ENCODE measurements at regions not wholly inside any gene's neighbourhood (a gene's known extent, or its start where the extent isn't known, plus 50 kb on each side); places are given as distances from the start of the nearest gene placed in this dataset.

GRCh38 chr3:14282706-14283075, 104.1 kb downstream of the LSM3 start:
- in situ Hi-C loops (cut with MboI; ENCODE audit: low pct_ligation_motif_present in 1 of 4, low pct_unique_long_range_greater_than_20kb in 1 of 4, low sequenced_read_pairs in 3 of 4): no loop called here
- no peaks in the 10 kb centered on the region for H3K4me1 ChIP-seq
- H3K4me3 ChIP-seq: no peak overlapping the region
- no peak overlapping the region for H3K27ac ChIP-seq
- 82 to 87% methylated on average over 3 to 6 of the region's 6 CpGs for WGBS, 2 donors (ENCODE audit: low coverage in 1 of 2)
- no peaks in the 10 kb centered on the region for H3K36me3 ChIP-seq
- no peaks in the 10 kb centered on the region for H3K9me3 ChIP-seq
- intact Hi-C loops (cut with DNase I; ENCODE audit: low total_unique reads): no loop called here
- peaks cover 13% of the 10 kb centered on the region for H3K27me3 ChIP-seq
- TF ChIP-seq CTCF (IDR thresholded peaks at IDR 0.05): no peak
- no peak for TF ChIP-seq EP300 (IDR thresholded peaks at IDR 0.05; ENCODE audit: low read depth)
- TF ChIP-seq POLR2A (IDR thresholded peaks at IDR 0.05): no peak
- no peak for TF ChIP-seq POLR2AphosphoS5 (IDR thresholded peaks at IDR 0.05)
- no peak for DNase-seq

- intact Hi-C loops (cut with DNase I; ENCODE audit: low total_unique reads) (no loop called here), in situ Hi-C loops (cut with MboI; ENCODE audit: low pct_ligation_motif_present in 1 of 4, low pct_unique_long_range_greater_than_20kb in 1 of 4, low sequenced_read_pairs in 3 of 4) (no loop called here)
- no peaks in the 10 kb centered on the region for H3K36me3 ChIP-seq
- H3K9me3 ChIP-seq: no peaks in the 10 kb centered on the region
- H3K4me3 ChIP-seq: no peak overlapping the region
- no peak for DNase-seq
- H3K27me3 ChIP-seq: peaks cover 13% of the 10 kb centered on the region
- WGBS, 2 donors (ENCODE audit: low coverage in 1 of 2): 90% methylated on average over 2 to 7 of the region's 7 CpGs
- TF ChIP-seq POLR2A (IDR thresholded peaks at IDR 0.05) (no peak), POLR2AphosphoS5 (IDR thresholded peaks at IDR 0.05) (no peak), CTCF (IDR thresholded peaks at IDR 0.05) (no peak), EP300 (IDR thresholded peaks at IDR 0.05; ENCODE audit: low read depth) (no peak)
- H3K27ac ChIP-seq: no peak overlapping the region
- H3K4me1 ChIP-seq: no peaks in the 10 kb centered on the region
These were observed 104.6 kb downstream of the LSM3 start for GRCh38 chr3:14283092-14283812.

GRCh38 chr3:14283813-14284438, 105.3 kb downstream of the LSM3 start:
- Histone ChIP-seq H3K27ac (no peak overlapping the region), H3K4me1 (no peaks in the 10 kb centered on the region), H3K9me3 (no peaks in the 10 kb centered on the region), H3K4me3 (no peak overlapping the region), H3K36me3 (no peaks in the 10 kb centered on the region), H3K27me3 (peaks cover 7% of the 10 kb centered on the region)
- no peak for TF ChIP-seq EP300 (IDR thresholded peaks at IDR 0.05; ENCODE audit: low read depth)
- TF ChIP-seq POLR2AphosphoS5 (IDR thresholded peaks at IDR 0.05): no peak
- TF ChIP-seq POLR2A (IDR thresholded peaks at IDR 0.05): no peak
- no peak for TF ChIP-seq CTCF (IDR thresholded peaks at IDR 0.05)
- in situ Hi-C loops (cut with MboI; ENCODE audit: low pct_ligation_motif_present in 1 of 4, low pct_unique_long_range_greater_than_20kb in 1 of 4, low sequenced_read_pairs in 3 of 4): no loop called here
- intact Hi-C loops (cut with DNase I; ENCODE audit: low total_unique reads): no loop called here
- no peak for DNase-seq
- 87 to 88% methylated on average over 4 of the region's 4 CpGs for WGBS, 2 donors (ENCODE audit: low coverage in 1 of 2)

- Histone ChIP-seq H3K4me3 (no peak overlapping the region), H3K27ac (no peak overlapping the region), H3K4me1 (peaks cover 3 to 9% (median 5%) of the 10 kb centered on the region in 4 donors), H3K9me3 (no peaks in the 10 kb centered on the region), H3K36me3 (no peaks in the 10 kb centered on the region), H3K27me3 (peaks cover 5% of the 10 kb centered on the region)
- WGBS, 2 donors (ENCODE audit: low coverage in 1 of 2): 74 to 82% methylated on average over 10 to 15 of the region's 15 CpGs
- no peak for TF ChIP-seq POLR2AphosphoS5 (IDR thresholded peaks at IDR 0.05)
- TF ChIP-seq EP300 (IDR thresholded peaks at IDR 0.05; ENCODE audit: low read depth): no peak
- no peak for TF ChIP-seq POLR2A (IDR thresholded peaks at IDR 0.05)
- TF ChIP-seq CTCF (IDR thresholded peaks at IDR 0.05): no peak
- in situ Hi-C loops (cut with MboI; ENCODE audit: low pct_ligation_motif_present in 1 of 4, low pct_unique_long_range_greater_than_20kb in 1 of 4, low sequenced_read_pairs in 3 of 4) (no loop called here), intact Hi-C loops (cut with DNase I; ENCODE audit: low total_unique reads) (no loop called here)
- DNase-seq: no peak
These were observed 106.3 kb downstream of the LSM3 start for GRCh38 chr3:14284694-14285547.
